OCI-LY7 (cell line): ENCODE measurements at regions not wholly inside any gene's neighbourhood (a gene's known extent, or its start where the extent isn't known, plus 50 kb on each side); places are given as distances from the start of the nearest gene placed in this dataset.

Experiments
- CTCF ChIP-seq: fragments of 200-600 bp; sonication (generic); conservative IDR thresholded peaks from 2 replicates; pipeline ENCODE4 v1.5.1; 2014; ENCODE audit warnings: mild to moderate bottlenecking, antibody characterized with exemption, low read length, moderate library complexity, mixed read lengths
- EZH2phosphoT487 ChIP-seq: fragments of 200-600 bp; sonication (generic); IDR thresholded peaks from 2 replicates; pipeline ENCODE4 v1.6.1; 2018; ENCODE audit warnings: low read depth, borderline replicate concordance, mild to moderate bottlenecking, mixed run types, antibody characterized with exemption, low read length, moderate library complexity, mixed read lengths

DNA sequence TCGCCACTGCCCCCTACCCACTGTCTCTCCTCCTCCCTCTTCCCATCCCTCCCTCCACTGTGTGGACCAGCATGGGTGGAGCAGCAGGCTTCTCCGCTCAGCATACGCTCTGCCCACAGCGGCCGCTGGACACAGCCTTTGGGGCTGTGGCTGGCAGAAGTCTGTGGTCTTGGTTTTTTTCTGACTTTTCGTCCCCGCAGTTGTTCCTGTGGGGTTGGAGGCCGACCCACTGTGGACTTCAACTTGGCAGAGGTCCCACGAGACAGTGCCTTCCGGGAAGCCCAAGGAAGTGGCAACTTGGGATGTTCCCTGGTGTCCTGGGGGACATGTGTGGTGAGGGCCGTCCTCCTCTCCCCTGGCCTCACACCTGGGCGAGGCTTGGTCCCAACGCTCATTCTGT is 162.5 kb upstream of the C1orf174 start:
- TF ChIP-seq CTCF (no peak), EZH2phosphoT487 (no peak)
